Thyroid gland (tissue), 4 donors: ENCODE measurements at regions not wholly inside any gene's neighbourhood (a gene's known extent, or its start where the extent isn't known, plus 50 kb on each side); places are given as distances from the start of the nearest gene placed in this dataset.

ENCODE experiments used
- DNase-seq, 2 donors: peaks; one replicate each; pipeline ENCODE4 v3.0.0-alpha.2; 2019
- H3K27ac ChIP-seq, 3 donors: fragments of 200-600 bp; sonication (generic); 1 replicate in 2 of 3; 2 replicates in 1 of 3; pipeline ENCODE4 v1.5.1; 2016 to 2019; ENCODE audit warnings: mild to moderate bottlenecking in 1 of 3, moderate library complexity in 1 of 3
- H3K27me3 ChIP-seq: fragments of 200-600 bp; sonication (generic); one replicate; pipeline ENCODE4 v1.5.1; 2019
- H3K36me3 ChIP-seq, 2 donors: fragments of 200-600 bp; sonication (generic); one replicate each; pipeline ENCODE4 v1.5.1; 2016 to 2019
- H3K4me1 ChIP-seq, 2 donors: fragments of 200-600 bp; sonication (generic); one replicate each; pipeline ENCODE4 v1.5.1; 2017 to 2019
- H3K4me3 ChIP-seq, 3 donors: fragments of 200-600 bp; sonication (generic); replicated peaks in 1 of 3; 1 replicate in 2 of 3; 2 replicates in 1 of 3; pipeline ENCODE4 v1.5.1; 2016; ENCODE audit warnings: mild to moderate bottlenecking in 1 of 3
- H3K9me3 ChIP-seq: fragments of 200-600 bp; sonication (generic); one replicate; pipeline ENCODE4 v1.5.1; 2017
- POLR2A ChIP-seq, 2 donors: fragments of 450-650 bp; IDR thresholded peaks; one replicate each; pipeline ENCODE4 v1.6.1; 2017; ENCODE audit warnings: antibody characterized with exemption in 2 of 2, mild to moderate bottlenecking in 2 of 2, moderate library complexity in 1 of 2
- WGBS, 2 donors: methylation state at CpG; one replicate each; pipeline ENCODE4 v1.1.5; 2017; 5-methylcytosine and 5-hydroxymethylcytosine counted together
- intact Hi-C: fragments of 100-400 bp; cut with DNase I; formaldehyde crosslinking; loops from one replicate; pipeline ENCODE4 v1.15.1; 2023
- TF ChIP-seq, protein P1 (sequence below), 6 experiments: fragments of 200-600 bp in 3 of 6; fragments of 450-650 bp in 3 of 6; sonication (generic) in 3 of 6; IDR thresholded peaks; one replicate each; pipeline ENCODE4 v1.5.1; 2016 to 2019; ENCODE audit warnings: antibody characterized with exemption in 6 of 6, mild to moderate bottlenecking in 2 of 6, inconsistent platforms in 1 of 6, moderate library complexity in 1 of 6

GRCh38 chr5:2133936-2134335, 251.2 kb upstream of the IRX4 start:
- Histone ChIP-seq H3K9me3 (no peaks in the 10 kb centered on the region), H3K27me3 (no peaks in the 10 kb centered on the region), H3K4me3 (no peak overlapping the region), H3K4me1 (no peaks in the 10 kb centered on the region), H3K27ac (no peak overlapping the region), H3K36me3 (no peaks in the 10 kb centered on the region)
- intact Hi-C loops, result no loop called here
- no peak for DNase-seq
- no peak for TF ChIP-seq POLR2A (IDR thresholded peaks at IDR 0.05)
- TF ChIP-seq, protein P1, sequence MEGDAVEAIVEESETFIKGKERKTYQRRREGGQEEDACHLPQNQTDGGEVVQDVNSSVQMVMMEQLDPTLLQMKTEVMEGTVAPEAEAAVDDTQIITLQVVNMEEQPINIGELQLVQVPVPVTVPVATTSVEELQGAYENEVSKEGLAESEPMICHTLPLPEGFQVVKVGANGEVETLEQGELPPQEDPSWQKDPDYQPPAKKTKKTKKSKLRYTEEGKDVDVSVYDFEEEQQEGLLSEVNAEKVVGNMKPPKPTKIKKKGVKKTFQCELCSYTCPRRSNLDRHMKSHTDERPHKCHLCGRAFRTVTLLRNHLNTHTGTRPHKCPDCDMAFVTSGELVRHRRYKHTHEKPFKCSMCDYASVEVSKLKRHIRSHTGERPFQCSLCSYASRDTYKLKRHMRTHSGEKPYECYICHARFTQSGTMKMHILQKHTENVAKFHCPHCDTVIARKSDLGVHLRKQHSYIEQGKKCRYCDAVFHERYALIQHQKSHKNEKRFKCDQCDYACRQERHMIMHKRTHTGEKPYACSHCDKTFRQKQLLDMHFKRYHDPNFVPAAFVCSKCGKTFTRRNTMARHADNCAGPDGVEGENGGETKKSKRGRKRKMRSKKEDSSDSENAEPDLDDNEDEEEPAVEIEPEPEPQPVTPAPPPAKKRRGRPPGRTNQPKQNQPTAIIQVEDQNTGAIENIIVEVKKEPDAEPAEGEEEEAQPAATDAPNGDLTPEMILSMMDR (IDR thresholded peaks at IDR 0.05), result no peak
- WGBS, 2 donors, result 93 to 94% methylated on average over 2 to 6 of the region's 6 CpGs

- no peak for DNase-seq
- Histone ChIP-seq H3K27me3 (no peaks in the 10 kb centered on the region), H3K9me3 (no peaks in the 10 kb centered on the region), H3K4me1 (no peaks in the 10 kb centered on the region), H3K4me3 (no peak overlapping the region), H3K27ac (no peak overlapping the region), H3K36me3 (no peaks in the 10 kb centered on the region)
- TF ChIP-seq, protein P1 (IDR thresholded peaks at IDR 0.05), result no peak
- TF ChIP-seq POLR2A (IDR thresholded peaks at IDR 0.05), result no peak
- intact Hi-C loops, result no loop called here
- WGBS, 2 donors, result 68 to 71% methylated on average over 6 of the region's 6 CpGs
These were observed 250.4 kb upstream of the IRX4 start for GRCh38 chr5:2133080-2133479.

DNA sequence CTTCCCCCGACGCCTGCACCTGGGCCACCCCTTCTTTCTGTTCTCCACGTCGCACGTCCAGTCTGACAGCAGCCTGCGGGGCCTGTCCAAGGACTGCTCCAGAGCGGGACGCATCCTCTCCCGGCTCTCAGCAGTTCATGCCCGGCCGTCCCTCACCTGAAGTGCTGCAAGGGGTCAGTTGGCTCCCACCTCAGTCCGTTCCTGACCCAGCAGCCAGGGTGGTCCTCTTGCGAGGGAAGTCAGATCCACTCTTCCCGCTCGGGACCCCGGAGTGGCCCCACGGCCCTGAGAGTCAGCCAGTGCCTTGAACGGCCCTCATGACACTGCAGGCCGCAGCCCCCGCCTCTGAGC, 249.7 kb upstream of the IRX4 start:
- Histone ChIP-seq H3K27me3 (no peaks in the 10 kb centered on the region), H3K4me3 (no peak overlapping the region), H3K36me3 (no peaks in the 10 kb centered on the region), H3K27ac (no peak overlapping the region), H3K4me1 (no peaks in the 10 kb centered on the region), H3K9me3 (no peaks in the 10 kb centered on the region)
- WGBS, 2 donors, result 78 to 84% methylated on average over 18 to 20 of the region's 20 CpGs
- intact Hi-C loops, result no loop called here
- no peak for DNase-seq
- TF ChIP-seq POLR2A (IDR thresholded peaks at IDR 0.05), result no peak
- TF ChIP-seq, protein P1 (IDR thresholded peaks at IDR 0.05), result no peak

DNA sequence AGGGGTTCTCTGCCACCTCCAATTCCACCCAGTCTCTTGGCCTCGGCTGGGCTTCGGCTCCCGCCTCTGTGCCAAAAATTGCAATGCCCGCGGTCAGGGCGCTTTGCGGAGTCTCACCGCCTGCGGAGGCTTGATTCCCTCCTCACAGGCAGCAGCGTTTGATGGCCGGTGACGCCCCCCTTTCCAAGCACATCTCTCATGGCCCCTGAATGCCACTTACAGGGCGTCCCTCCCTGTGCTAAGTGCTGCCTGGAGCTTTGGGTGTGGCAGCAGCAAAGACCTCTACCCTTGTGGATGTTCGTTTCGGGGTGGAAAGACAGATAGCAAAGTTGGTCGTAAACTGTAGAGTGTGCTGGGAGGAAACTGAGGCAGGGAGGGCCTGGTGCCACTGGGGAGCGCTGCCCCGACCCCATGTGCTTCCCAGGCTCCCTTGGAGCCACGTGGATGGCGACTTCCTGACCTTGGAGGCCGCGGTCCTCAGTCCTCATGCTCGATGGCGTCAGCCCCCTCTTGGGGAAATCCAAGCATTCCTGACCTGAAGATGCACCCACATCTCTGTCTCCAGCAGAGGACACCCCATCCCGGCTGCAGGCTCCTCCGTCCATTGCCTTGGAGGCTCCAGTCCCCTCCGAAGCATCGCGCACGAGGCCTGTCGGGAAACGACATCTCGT, 249.2 kb upstream of the IRX4 start:
- intact Hi-C loops, result no loop called here
- no peak for DNase-seq
- no peak overlapping the region for H3K27ac ChIP-seq
- TF ChIP-seq, protein P1 (IDR thresholded peaks at IDR 0.05), result no peak
- no peak for TF ChIP-seq POLR2A (IDR thresholded peaks at IDR 0.05)
- WGBS, 2 donors, result 90 to 95% methylated on average over 33 of the region's 33 CpGs
- no peaks in the 10 kb centered on the region for H3K9me3 ChIP-seq
- H3K27me3 ChIP-seq, result no peaks in the 10 kb centered on the region
- H3K36me3 ChIP-seq, result no peaks in the 10 kb centered on the region
- no peaks in the 10 kb centered on the region for H3K4me1 ChIP-seq
- H3K4me3 ChIP-seq, result no peak overlapping the region

DNA sequence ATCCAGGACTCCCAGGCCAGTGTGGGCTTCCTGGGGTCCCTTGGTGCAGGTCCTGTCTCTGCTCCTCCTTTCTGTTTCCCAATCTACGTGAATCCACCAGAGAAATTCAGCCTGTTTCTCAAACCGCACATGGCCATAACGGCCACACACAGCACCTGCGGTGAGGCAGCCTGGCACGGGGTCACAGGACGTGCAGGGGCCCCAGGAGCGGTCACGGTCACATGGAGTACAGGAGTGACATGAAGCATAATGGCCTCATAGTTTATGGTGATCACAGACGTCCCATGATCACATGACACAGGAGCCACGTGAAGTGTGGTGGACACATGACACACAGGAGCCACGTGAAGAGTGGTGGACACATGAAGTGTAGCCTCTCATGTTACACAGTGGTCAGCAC, 248.5 kb upstream of the IRX4 start:
- no peak overlapping the region for H3K27ac ChIP-seq
- H3K36me3 ChIP-seq, result no peaks in the 10 kb centered on the region
- intact Hi-C loops, result no loop called here
- no peaks in the 10 kb centered on the region for H3K27me3 ChIP-seq
- no peak for DNase-seq
- H3K9me3 ChIP-seq, result no peaks in the 10 kb centered on the region
- no peak for TF ChIP-seq POLR2A (IDR thresholded peaks at IDR 0.05)
- H3K4me3 ChIP-seq, result no peak overlapping the region
- H3K4me1 ChIP-seq, result no peaks in the 10 kb centered on the region
- WGBS, 2 donors, result 88 to 96% methylated on average over 11 of the region's 11 CpGs
